HG02852 (cell line): ENCODE measurements at regions not wholly inside any gene's neighbourhood (a gene's known extent, or its start where the extent isn't known, plus 50 kb on each side); places are given as distances from the start of the nearest gene placed in this dataset.

Experiments
- ATAC-seq: cut with Tn5 transposase; IDR thresholded peaks from one replicate; pipeline ENCODE4 v1.9.1; 2021; ENCODE audit warnings: mild to moderate bottlenecking, moderate library complexity; ENCODE audit not compliant: unreplicated experiment

DNA sequence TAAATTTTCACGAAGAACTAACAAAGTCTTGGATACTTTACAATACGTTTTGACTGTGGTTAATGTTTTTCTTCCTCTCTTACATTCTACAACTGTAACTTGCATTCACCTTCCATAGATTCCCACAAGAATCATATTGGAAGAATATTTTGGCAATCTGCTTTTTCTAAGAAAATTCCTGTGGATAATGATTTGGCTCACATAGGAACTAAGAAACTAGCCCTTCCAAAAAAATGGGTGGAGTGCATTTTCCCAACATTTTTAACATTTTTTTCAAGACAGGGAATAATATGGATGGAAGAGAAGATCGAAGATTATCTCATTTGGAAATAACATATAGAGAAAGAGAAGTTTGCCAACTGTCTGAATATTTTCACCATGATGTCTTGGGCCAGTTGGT, 256.9 kb upstream of the POU2AF2 start:
- no peak for ATAC-seq

DNA sequence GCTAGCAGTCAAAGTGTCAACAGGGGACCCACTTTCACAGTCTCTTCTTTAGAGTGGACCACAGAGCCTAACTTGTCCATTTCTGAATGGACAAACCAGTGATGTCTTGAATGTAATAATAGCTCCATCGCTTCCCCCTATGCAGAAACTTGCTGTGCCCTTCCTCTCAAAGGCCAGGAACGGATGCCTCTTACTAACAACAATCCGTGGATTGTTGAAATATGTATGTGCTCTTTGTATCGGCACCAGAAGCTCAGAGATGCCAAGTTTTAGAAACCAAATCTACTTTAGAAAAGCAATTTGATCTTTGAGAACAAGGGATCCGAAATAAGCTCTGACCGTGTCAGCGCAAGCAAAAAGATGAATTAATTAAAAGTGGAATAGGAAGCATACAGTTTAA, 259.5 kb upstream of the POU2AF2 start:
- no peak for ATAC-seq

DNA sequence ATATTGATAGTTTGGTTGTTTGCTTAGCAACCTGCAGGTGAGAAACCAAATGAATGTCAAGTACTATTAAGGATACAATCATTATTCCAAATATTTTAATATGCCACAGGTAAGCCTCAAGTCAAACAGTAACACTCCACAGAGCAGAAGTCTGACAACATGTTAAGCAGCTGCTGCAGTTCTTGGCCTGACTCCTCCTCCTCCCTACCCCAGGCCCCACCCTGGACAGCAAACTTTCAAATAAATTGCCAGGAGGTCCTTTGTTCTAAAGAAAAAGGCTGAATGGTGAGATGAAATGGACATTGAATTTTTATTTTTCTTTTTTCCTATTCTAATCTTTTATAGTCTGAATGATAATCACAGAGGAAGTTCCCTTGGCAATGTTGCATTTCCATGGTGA, 260.0 kb upstream of the POU2AF2 start:
- ATAC-seq, result no peak

DNA sequence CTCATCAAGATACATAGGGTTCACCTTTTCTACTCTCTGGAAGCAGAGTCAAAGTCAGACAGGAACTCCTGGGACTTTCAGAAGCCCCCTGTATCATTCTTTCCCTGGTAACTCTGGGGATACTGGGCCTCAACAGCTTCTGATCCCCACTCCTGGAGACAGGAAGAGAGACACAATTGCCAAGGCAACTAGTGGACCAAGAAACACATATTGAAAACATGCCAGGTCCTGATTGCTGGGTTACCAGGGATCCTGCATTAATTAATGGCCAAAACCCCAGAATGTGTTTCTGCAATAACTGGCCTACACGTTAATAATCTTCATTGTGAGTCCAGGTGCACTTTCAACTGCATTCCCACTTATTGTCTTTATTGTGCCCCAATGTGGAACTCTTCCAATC, 260.8 kb upstream of the POU2AF2 start:
- no peak for ATAC-seq

DNA sequence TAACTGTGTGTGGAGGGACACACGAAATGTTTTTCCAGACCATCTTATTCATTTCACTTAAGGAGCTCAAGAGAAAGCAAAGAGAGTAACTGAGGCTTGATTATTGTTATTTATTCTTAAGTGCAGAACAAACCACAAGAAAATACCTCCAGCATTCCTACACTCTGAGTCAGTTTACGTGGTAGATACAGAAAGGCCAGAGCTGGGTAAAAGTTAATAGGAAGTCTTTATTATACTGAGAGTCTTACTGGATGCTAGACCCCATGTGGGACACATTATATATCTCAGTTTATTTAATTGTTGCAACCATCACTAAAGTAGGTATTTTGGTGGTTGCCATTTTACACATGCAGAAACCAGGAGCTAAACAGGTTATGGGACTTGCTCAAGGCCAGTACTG, 261.4 kb upstream of the POU2AF2 start:
- ATAC-seq, result no peak

DNA sequence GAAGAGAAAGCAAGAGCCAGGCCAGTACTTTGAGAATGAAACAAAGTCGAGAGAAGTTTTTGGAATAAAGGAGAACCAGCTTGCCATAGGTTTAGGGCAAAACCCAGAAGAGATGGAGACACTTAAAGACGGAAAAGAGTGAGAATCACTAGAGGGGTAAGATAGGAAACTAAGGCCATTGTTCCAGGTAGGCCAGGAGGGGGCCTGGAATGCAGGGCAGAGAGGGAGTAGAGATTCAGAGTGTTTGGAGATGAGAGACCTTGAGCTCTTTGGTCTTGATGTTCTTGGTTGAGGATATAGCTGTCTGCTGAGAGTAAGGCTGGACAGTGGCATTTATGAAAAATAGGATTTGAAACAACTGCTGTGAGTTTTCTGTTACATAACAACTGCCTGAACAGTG, 263.3 kb upstream of the POU2AF2 start:
- no peak for ATAC-seq

DNA sequence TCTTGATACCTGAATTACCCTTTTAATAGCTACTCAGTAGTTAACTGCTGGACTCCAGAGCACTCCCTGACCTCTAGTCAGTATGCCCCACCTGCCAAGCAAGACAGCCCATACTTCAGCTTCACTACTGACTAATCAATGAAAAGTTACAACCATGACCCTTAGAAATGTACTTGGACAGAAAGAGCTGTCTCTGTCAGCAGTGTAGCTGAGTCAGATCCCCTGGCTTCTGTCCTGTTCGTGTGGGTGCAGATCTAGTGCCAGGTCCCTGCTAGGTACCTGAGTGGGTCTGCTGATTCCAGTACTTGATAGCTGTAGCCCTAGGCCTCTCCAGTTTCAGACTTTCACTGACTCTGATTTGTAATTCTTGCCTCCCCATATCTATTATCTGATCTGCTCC, 265.8 kb upstream of the POU2AF2 start:
- ATAC-seq, result no peak

DNA sequence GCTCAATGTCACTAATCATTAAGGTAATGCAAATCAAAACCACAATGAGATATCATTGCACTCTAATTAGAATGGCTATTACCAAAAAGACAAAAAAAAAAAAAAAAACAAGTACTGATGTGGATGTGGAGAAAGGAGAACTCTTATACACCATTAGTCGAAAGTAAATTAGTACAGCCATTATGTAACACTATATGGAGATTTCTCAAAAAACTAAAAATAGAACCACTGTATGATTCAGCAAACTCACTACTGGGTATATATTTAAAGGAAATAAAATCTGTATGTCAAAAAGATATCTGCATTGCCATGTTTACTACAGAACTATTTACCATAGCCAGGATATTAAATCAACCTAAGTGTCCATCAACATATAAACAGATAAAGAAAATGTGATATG, 265.4 kb upstream of the ARHGAP20 start:
- no peak for ATAC-seq

DNA sequence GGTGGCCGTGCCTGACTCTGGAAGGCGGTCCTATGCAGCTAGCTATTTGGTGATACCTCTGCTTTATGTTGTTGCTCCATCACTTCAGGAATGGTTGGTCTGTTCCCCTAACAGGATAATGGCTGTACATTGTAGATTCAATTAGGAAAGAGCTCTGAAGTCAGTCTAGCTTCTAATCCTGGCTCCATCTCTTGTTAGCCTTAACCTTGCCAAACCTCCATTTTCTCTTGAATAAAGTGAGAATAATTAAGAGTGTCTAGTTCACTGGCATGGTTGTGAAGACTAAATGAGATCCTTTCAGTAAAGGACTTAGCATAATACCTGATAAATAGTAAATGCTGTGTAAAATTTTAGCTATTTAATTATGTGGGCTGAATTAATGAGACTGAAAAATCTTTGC, 262.5 kb upstream of the ARHGAP20 start:
- no peak for ATAC-seq

DNA sequence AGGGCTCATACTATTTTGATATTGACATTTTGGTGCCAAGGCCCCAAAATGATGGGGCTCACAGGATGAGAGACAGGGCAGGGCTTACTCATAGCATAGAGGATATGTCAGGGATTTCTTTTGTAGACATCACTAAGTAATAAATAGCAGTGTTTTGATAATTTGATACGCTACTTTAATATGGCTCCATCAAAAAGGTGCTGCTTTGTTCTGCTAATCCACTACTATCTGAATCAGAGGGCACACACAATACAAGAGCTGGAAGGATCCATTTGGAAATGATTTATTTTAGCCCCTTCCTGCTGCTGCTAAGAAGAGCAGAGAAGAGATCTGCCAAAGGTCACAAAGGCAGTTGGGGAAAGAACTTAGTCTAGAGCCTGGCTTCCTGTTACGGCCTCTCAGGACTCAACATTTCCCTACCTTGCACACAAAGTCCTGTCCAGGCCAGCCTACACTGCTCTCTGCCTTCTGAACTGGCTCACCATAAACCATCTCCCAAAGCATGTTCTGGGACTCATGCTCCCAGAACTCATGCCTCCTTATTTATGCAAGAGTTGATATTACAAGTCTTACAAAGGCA, 261.3 kb upstream of the ARHGAP20 start:
- ATAC-seq, result no peak

DNA sequence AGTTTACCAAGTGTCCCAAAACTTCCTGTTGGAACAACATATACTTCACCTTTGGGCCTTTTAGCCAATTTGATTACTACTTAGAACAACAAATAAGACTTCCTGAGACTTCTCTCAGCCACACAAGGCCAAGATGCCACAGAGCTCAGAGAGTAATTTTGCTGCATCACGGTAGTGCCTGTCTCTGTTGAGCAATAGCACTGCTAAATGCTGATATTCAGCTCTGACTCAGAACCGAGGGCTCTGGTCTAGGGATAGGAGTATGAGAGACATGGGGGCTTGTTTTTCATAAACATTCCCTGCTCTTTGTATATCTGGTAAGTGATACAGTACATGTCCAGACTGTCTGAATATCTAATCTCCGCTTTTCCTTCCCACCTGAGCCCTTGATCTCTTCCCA, 260.4 kb upstream of the ARHGAP20 start:
- ATAC-seq, result no peak

DNA sequence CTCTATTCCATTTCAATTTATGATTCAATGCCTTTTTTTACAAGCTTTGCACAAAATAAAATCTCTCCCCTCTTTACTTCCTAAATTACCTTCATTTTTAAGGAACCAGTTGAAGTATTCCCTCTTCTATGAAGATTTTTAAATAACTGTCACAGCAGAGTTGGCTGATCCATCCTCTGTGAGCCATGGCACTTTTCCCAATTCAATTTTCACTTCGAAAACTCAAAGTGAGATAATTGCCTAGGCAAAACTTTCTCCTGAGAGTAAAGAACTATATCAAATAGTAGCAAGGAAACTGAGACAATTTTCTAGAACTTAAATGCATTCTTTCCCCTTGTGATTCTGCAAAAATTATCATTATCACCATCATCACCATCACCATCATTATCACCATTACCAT, 259.9 kb upstream of the ARHGAP20 start:
- no peak for ATAC-seq

DNA sequence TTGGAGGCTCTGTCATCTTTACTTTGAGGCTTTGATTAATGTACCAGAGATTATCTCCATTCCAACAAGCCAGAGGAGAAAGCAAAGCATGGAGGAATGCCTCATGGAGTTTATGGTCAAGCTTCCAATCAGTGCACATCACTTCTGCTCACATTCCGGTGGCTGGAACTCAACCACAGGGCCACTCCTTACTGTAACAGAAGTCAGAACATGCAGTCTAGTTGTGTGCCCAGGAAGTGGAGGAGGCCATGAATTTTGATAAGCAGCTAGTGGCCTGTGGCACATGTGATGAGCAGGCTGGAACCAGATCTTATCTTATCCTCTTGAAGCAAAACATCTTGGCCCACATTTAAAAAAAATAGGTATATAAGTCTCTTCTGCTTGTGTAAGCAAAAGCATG, 258.9 kb upstream of the ARHGAP20 start:
- no peak for ATAC-seq

DNA sequence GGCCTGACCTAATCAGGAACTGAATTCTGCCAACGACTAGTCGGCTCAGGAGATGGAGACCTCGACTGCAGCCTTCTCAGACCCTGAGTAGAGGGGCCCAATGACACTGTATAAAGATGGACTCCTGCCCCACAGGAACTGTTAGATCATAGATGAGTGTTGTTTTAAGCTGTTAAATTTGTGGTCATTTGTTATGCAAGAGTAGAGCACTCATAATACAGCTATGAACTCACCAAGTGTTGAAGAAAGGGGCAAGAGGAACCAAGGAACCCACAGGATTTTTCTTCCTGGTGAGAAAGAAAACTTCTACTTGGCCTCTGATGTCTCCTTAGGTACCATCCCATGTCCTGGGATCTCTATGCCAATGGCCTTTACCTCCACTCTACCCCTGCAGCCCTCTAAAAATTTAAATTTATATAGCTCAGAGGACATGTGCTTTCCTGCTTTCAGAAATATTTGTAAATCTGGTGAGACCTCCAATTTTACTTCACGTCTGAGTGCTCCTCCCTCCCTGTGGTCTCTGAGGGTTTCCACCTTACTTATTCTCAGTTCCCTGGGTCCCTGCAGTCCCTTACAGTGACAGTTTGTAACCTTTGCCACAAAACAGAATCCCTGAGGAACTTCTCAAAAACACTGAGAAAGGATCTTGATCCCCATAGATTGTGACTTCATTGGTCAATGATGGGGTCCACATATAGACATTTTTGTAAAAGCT, 256.3 kb upstream of the ARHGAP20 start:
- ATAC-seq, result no peak

DNA sequence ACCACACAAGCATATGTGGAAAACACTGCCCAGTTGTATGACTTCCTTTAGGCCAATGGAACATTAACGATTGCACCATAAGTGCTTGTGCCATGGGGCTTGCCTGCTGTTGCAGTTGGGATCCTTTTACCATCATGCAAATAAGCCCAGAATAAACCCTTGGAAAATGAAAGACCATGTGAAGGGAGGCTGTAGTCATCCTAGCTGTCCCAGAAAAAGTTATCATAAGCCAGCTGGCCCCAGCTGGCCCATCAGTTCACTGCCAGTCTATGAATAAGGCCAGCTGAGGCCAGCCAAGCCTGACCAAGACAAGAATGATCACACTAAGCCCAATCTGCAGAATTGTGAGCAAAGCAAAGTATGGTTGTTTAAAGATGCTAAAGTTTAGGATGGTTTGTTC, 253.9 kb upstream of the ARHGAP20 start:
- no peak for ATAC-seq

DNA sequence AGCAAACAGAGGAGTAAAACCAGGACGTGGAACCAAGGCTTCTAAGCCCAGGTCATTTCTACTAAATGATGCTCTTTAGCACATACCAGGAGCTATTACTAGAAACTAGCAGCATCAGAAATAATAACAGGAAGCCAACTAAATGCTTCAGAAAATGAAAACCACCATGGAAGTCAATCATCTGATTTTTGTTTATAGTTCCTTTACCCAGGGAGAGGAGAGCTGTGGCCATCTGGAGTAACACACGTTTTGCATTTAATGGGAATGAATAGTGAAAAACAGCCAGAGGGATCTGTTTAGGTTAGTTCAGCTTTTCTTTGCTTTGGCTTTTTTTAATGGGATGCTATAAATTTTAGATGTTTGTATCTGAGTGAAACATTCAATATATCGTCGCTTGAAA, 250.7 kb upstream of the ARHGAP20 start:
- no peak for ATAC-seq

DNA sequence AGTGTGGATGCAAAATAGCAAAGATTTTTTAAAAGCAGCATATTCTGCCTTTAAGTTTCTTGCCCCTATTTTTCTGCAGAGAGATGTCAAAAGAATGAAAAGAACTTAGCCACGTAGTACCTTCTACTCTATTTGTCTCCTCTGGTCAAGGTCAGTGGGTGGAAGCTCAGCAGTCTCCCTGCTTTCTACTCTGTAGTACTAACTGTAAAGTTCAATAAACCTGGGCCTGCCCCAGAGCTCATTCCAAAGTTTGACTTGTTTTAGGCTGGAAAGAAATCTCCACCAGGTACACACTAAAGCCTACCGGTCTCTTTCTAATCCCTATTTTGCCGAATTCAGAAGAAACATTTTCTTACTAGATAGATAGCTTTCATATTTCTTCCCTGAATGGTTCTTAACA, 247.9 kb upstream of the ARHGAP20 start:
- no peak for ATAC-seq

DNA sequence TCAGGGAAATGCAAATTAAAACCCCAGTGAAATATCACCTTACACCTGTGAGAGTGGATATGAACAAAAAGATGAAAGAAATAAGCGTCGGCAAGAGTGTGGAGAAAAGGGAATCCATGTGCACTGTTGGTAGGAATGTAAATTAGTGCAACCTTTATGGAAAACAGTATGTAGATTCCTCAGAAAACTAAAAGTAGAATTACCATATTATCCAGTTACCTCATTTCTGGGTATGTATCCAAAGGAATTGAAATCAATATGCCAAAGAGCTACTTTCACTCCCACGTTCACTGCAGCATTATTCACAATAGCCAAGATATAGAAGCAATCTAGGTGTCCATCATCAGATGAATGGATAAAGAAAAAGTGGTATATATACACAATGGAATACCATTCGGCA, 246.0 kb upstream of the ARHGAP20 start:
- no peak for ATAC-seq

DNA sequence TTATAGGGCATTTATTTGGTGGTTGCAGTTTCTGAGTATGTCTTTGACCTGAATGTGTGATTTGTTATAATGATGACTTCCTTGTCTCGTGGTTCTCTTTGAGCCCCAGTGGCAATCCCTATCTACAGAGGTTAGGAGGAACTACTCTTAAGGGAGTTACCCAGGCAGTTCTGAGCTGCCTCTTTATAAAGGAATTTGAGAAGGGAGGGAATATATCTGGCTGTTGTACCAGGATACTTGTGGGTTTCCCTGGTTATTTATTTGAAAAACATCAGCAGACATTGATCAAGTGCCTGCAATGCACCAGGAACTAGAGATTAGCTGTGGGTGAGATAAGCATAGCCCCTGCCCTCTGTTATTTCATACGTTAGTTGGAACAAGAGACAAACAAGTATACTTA, 243.5 kb upstream of the ARHGAP20 start:
- no peak for ATAC-seq

DNA sequence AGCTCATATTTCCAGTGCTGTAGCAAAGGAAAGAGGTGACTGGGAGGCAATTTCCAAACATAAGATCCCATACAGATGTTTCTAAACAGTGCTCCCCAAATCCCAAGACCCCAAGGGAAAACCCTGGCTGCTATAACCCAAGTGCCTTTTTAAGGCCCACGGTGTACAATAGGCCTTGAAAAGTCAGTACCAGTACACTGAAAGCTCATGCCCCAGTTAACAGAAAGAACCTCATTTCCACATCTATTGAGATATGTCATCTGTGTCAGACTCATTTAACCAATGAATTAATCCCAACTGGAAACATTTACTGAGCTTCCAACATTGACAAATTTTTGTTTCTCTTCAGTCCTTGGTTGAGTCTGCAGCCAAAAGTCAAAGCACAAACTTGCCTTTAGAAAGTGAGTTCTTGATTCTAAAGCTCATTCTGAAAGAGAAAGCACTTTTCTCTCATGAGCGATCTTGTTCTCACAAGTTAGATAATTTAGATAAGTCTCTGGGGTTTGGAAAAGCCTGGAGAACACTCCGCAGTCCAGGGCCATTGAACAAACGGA, 239.8 kb upstream of the ARHGAP20 start:
- ATAC-seq, result peak; percentile 36

DNA sequence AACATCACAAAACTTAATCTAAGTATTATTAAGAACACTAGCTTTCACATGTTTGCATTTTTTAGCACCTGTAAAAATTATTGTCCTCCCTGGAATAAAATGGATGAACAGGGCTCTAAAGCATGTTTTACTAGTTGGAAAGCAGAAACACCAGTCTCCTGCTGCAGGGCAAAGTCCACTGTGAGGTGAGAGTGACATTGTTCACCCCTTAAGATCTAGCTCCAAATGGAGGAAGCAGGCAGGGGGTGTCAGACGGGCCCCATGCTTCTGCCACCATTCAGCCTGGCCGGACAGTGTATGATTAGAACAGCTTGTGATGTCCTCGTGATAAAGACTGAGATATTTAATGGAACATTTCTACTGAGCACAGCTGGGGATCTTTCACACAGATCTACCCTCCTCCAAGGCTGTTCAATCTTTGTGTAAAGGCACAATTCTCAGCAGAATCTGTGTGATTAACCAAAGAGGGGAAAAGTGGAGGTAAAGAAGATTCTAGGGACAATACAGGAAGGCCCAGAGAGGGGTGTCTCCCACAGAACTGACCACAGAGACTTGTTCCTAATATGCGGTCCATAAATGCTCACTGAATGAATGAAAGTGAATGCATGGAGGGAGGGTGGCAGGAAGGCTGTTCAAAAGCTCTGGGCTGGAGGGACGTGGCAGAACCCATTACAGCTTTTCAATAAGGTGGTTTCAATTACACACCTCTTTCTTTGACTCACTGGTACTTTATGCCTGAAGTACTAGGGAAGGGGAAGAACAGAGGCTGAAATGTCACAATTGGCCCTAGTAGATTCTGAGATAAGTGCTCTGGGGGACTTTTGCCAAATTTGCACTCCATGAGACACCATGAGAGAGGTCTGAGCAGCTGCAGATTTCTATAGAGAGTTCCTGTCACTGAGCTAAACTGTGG, 239.1 kb upstream of the ARHGAP20 start:
- ATAC-seq, result peak; percentile 65

DNA sequence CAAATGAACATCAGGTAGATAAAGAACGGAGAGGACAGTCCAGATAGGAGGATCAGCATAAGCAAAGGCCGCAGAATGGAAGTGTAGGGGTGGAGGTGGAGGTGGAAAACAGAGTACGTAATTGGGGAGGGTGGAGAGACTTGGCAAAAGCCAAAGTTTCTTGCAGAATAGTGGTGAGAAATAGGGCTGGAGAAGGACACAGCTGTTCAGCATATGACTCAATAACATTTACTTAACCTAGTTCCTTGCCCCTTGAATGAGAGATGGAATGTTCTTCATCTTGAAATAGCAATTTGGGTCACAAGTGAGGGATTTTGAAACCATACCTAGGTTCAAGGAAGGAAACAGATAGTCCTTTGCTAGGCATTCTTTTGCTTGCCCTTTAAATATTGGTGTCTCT, 235.9 kb upstream of the ARHGAP20 start:
- ATAC-seq, result no peak
